Fibroblast of skin of back (primary cell): ENCODE measurements at regions not wholly inside any gene's neighbourhood (a gene's known extent, or its start where the extent isn't known, plus 50 kb on each side); places are given as distances from the start of the nearest gene placed in this dataset.
A peak's percentile ranks its signal among the peaks of the same experiment; 100 is the strongest.

Experiments used
- DNase-seq: peaks from one replicate; pipeline ENCODE4 v3.0.0-alpha.2; 2013

DNA sequence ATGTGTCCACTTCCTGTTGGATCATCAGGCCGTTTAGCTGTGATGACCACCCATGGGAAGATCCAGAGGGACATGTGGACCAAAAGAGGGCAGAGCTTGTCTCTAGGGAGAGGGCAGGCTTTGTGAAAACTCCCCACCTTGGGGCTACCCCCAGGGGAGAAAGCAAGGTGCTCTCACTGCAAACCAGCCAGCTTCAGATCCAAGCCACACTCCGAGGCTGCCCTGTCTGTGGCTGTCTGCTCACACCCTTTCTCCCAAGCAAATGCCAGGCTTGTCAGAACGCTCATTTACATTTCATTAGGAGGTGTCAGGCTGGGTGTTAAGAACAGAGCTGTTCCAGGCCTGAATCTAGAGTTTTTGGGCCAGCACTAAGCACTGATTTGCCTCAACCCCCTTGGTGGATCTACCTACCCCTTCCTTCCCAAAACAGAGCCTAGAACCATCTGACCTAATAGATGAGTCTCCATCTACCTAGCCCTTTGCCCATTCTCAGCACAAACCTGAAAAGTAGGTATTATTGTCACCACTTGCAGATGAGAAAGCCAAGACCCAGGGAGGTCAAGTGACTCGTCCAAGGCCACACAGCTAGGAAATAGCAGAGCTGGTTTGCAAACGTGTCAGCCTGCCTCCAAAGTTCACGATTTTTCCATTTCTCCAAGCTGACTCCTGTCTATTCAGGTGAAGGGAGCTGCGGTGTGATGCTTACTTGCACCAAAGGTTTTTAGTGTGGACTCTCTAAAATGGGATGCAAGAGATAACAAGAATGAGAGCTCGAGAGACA is 130.9 kb downstream of the EMX2 start:
- DNase-seq: no peak

DNA sequence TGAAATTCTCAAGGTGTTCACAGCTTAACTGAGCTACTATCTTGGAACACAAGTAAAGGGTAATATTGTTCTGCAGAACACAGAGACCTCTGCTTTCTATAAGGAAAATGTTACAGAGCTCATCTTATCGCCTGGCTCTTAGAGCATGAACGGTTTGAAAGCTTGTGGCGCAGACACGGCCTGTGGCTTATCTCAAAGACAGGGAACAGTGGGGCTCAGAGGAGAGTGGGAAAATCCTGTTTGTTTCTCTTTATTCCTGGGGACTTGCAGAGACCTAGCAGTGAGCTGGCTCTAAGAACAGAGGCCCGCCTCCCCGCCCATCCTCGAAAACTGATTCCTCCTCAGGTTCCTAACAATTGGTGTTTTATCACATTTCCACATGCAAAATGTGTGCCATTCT is 131.7 kb downstream of the EMX2 start:
- DNase-seq: no peak

DNA sequence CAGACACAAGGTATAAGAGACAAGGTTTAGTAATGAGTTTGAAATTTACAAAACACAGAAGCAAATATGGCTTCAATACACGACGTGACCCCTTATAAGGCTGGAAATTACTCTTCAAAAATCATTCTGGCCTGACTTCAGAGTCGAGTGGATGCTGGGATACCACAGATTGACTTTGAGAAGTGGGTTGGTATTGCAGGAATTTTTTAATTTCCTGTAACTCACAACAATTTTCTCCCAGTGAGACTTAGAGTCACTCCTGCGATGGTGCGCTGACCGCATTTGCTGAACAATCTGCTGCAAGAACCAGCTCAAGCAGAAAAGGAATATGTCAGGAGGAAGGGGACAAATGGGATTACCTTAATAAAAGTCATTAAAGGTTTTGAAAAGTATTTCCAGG is 132.1 kb downstream of the EMX2 start:
- DNase-seq: peak; percentile 60

DNA sequence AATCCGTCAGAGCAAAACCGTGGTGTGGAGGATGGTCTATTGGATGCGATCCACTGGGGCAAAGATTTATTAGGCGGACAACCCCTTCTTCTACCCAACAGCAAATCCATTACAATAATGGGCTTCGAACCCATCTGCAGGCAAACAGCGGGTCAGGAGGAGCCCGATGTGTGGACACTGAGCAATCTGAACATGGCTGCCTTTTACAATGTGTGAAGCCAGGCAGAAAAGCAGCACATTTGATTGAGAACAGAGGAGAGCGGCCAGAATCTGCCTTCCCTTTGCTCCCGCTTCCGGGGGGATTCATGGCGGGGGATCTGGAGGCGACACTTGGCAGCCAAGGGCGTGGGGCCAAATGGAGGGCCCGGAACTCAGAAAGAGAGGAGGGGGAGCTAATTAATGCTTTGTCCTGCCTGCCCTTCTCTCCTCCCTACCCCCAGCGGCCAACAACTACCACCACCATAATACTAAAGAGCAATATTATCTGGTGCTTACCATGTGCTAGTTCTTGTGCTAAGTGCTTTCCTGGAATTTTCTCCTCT is 133.0 kb downstream of the EMX2 start:
- no peak for DNase-seq

DNA sequence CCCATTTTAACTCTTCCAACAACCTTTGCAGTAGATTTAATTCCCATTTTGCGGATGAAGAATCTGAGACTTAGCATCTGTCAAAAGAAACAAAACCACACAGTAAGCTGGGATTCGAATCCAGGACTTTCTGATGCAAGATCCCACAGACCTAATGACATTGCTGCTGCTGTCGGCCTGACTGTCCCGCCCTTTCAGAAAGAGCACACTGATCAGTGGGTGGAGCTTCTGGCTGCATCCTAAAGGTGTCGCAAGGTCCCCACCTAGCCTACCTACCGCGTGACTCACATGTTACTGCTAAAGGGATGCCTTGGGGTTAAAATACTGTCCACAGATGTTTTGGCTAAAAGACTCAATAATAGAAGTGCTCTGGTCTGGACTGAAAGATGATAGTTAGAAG is 134.7 kb downstream of the EMX2 start:
- DNase-seq: no peak

GRCh38 chr10:117677890-117678500 is 135.4 kb downstream of the EMX2 start:
- DNase-seq: no peak

- DNase-seq: no peak
Observed at GRCh38 chr10:117680601-117681000, 138.1 kb downstream of the EMX2 start.

GRCh38 chr10:117681104-117681503 is 138.6 kb downstream of the EMX2 start:
- no peak for DNase-seq

DNA sequence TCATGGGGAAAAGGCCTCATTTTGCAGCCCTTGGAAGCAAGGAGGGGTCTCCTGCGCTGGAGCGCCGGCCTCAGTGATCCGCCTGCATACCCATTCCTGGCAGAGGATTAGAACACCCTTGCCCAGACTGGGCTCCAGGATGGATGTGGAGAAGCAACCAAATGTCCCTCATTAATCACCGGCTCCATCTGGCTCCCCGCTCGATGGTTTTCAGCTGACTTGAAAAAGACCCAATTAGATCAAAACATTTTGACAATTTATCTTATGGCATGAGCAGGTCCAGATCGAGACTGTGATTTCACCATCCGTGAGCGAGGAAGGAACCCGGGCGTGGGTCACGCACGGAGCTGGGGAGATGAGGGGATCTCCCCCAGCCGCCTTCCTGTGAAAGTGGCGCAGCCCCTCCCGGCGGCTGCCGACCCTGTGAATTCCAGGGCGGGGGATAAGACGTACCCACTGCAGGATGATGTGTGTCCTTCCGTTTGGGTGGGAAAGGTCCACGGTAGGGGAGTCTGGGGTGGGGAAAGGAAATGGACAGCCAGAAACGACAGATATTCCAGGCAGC is 141.6 kb downstream of the EMX2 start:
- DNase-seq: no peak

DNA sequence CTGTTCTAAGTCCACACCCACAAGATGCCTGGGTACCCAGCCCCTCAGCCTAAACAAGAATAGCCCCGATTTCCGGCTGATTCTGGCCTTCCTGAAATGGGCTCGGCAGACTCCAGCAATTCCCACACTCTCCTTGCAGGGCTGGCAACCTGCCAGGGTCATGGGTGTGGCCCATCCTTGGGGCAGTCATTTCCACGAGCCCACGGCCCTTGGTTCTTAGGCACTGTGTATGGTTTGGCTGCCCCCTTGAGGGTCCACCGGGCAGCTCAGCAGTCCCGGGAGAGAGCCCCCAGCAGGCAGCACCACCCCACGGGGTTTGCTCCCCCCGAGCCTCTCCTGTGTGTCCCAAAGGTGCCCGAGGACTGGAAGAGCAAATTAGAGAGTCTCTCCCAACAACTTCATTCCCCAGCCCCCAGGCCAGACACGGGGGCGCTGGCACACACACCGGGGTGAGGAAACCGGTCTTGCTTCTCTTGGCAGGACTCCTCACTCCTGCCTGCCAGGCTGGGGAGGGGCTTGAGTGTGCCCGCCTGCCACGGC is 142.2 kb downstream of the EMX2 start:
- DNase-seq: peak; percentile 64

DNA sequence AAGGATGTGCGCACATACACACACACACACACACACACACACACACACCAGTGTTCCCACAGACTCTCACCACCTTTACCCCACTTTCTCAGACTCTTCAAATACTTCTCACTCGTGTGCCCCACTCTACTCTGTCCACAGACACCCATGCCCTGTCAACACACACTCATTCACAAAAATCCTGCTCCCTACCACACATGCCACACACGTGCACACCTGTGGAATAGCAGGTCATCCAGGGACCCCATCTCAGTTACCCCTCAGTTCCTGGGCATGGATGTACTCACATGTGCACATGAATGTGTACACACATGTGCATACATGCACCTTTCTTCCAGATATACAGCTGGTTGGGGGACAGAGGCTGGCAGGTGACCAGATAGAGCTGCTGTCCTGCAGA is 142.9 kb downstream of the EMX2 start:
- DNase-seq: no peak

- no peak for DNase-seq
Observed at GRCh38 chr10:117686606-117687005, 144.1 kb downstream of the EMX2 start.

- no peak for DNase-seq
Observed at GRCh38 chr10:117688358-117688757, 145.8 kb downstream of the EMX2 start.

GRCh38 chr10:117689566-117689965 is 147.0 kb downstream of the EMX2 start:
- DNase-seq: peak; percentile 46

DNA sequence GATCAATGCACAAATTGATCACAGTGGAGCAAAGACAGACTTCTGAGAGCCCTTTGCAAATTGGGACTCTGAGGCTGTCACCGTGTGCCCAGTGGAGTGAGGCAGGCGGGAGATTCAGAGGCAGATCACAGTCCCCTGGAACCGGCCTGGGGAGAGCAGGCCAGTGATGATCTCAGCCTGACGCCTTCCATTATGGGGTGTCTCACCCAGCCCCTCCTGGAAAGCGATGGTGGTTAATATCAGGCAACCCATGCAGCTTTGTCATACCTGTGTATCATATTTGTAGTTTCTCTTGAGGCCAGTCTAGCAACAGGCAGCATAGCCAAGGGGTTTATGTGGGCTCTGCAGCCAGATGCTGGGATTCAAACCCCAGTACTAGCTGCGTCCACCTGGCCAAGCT is 147.8 kb downstream of the EMX2 start:
- DNase-seq: no peak

DNA sequence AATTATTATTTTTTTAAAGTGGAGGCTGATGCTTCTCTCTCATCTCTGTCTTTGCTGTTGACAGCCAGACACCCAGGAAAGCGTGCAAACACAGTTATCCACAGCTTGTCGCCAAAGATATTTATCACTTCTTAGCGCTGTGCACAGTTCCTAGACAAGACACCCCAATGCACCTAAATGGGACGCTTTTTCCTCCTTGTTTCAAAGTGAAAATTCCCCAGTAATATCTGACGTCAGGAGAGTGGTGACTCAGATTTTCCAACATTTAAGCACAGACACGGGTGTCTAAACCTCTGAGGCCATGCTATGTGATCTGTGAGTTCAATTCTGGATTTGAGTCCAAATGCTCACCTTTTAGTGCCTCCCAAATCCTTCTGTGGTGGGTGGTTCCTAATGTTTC is 151.6 kb downstream of the EMX2 start:
- DNase-seq: no peak

- no peak for DNase-seq
Observed at GRCh38 chr10:117697402-117697801, 154.9 kb downstream of the EMX2 start.

DNA sequence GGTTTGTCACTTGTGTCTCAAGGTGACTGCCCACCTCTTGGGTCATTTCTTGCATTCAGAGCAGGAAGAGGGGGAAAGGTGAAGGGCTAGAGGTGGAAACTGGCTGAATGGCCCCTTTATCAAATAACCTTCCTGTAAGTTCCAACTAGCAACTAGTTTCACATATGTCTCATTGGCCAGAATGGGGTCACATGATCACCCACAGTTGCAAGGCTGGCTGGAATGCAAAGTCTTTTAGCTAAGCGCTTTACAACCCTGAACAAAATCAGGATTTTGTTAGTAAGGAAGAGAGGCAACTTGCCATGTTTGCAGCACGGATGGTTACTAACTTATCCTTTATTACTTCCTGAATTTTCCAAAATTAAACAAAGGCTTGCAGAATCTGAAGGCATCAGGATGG is 156.3 kb downstream of the EMX2 start:
- no peak for DNase-seq

- peak; percentile 11 for DNase-seq
Observed at GRCh38 chr10:117699436-117700075, 157.0 kb downstream of the EMX2 start.

DNA sequence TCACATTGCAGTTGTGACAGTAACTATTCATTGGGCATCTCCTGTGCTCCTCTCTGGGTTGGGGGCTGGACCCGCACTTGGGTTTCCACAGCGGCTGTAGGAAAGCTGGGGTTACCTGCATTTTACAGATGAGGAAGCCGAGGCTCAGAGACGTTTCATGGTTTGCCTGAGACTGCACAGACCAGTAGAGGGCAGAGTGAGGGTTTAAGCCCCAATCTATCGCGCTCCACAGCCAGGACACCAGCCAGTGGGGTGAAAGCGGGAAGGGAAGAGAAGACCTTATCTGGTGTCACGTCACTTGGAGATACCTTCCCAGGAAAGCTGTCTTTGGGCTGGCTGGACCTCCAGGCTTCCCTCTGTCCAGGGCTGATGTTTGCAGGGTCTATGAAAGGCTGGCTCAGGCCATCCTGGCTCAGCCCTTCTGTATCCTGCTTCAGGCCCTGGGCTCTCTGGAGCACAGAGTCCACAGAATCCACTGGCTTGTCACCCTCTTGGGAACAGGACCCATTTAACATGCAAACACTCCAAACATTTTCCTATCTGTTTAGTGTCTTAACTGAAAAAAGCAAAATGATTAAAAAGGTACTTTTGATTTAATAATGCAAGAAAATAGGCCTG is 167.7 kb downstream of the EMX2 start:
- no peak for DNase-seq

- DNase-seq: peak; percentile 4
Observed at GRCh38 chr10:117716889-117717288, 174.3 kb downstream of the EMX2 start.
